HepG2 (cell line): ENCODE measurements at regions not wholly inside any gene's neighbourhood (a gene's known extent, or its start where the extent isn't known, plus 50 kb on each side); places are given as distances from the start of the nearest gene placed in this dataset.

Experiments
- ATAC-seq: fragments of 200-7000 bp; cut with Tn5 transposase; 3 replicates; pipeline ENCODE4 v1.9.1; 2020; ENCODE audit warnings: mild to moderate bottlenecking, moderate library complexity
- BruUV-seq: library from RNA; stranded (reverse); fragments of 400-500 nt; replicated peaks from 2 replicates; lab custom pipeline; 2021; lab: Mats Ljungman, UMichigan
- CTCF ChIA-PET: fragments of 300-600 bp; formaldehyde crosslinking; extraction: SDS; loops from one replicate; lab custom pipeline; 2021; ENCODE audit warnings: low total read pairs, inconsistent platforms, low intra/inter-chr PET ratio; lab: Yijun Ruan, JAX
- POLR2A ChIA-PET: fragments of 350-600 bp; sonication (Branson Sonifier 250); formaldehyde crosslinking; loops from one replicate; lab custom pipeline; 2020; ENCODE audit warnings: antibody characterized with exemption, inconsistent platforms; lab: Yijun Ruan, JAX
- DNase-seq: peaks from one replicate; pipeline ENCODE4 v3.0.0-alpha.2; 2015; ENCODE audit warnings: low spot score
- FAIRE-seq: peaks from 3 replicates; lab custom pipeline; 2011; peaks lifted over from hg19 to GRCh38; lab: Jason Lieb, UNC
- H2AFZ ChIP-seq: one replicate; pipeline ENCODE4 v1.6.1; 2011; ENCODE audit warnings: low read length, inconsistent platforms
- H3K27ac ChIP-seq: fragments of 300-600 bp; 3 replicates; pipeline ENCODE4 v1.8.0; 2011; ENCODE audit warnings: mixed run types, mild to moderate bottlenecking, mixed read lengths, low read length, inconsistent platforms; ENCODE audit not compliant: insufficient read depth; ENCODE audit errors: extremely low read length
- H3K27me3 ChIP-seq, 2 experiments: fragments of 200-600 bp in 1 of 2; 2 replicates in 1 of 2; 3 replicates in 1 of 2; pipeline versions ENCODE4 v1.6.0 to v1.8.0; 2011; ENCODE audit warnings: low read length in 2 of 2, mild to moderate bottlenecking in 2 of 2, moderate library complexity in 2 of 2, inconsistent platforms in 1 of 2; ENCODE audit not compliant: insufficient read depth in 2 of 2, control insufficient read depth in 1 of 2
- H3K36me3 ChIP-seq, 2 experiments: fragments of 200-600 bp in 1 of 2; replicated peaks in 1 of 2; 2 replicates in 1 of 2; 3 replicates in 1 of 2; pipeline versions ENCODE4 v1.5.1 to v1.8.0; 2011; ENCODE audit warnings: low read length in 2 of 2, inconsistent platforms in 1 of 2; ENCODE audit not compliant: insufficient read depth in 2 of 2, control insufficient read depth in 1 of 2
- H3K4me1 ChIP-seq: 2 replicates; pipeline ENCODE4 v1.5.1; 2012; ENCODE audit warnings: low read length, inconsistent platforms; ENCODE audit not compliant: insufficient read depth
- H3K4me2 ChIP-seq: 2 replicates; pipeline ENCODE4 v1.6.0; 2011; ENCODE audit warnings: low read depth, low read length, inconsistent platforms
- H3K4me3 ChIP-seq, 3 experiments: fragments of 200-600 bp in 1 of 3; sonication (generic), shearing (Covaris generic) in 1 of 3; replicated peaks in 1 of 3; 2 replicates each; pipeline ENCODE4 v1.5.1; 2011 to 2016; ENCODE audit warnings: low read length in 3 of 3, inconsistent platforms in 2 of 3, low read depth in 2 of 3, mild to moderate bottlenecking in 2 of 3, control low read depth in 1 of 3, mixed read lengths in 1 of 3; ENCODE audit not compliant: insufficient read depth in 1 of 3
- H3K79me2 ChIP-seq: one replicate; pipeline ENCODE4 v1.6.1; 2011; ENCODE audit warnings: low read length, inconsistent platforms; ENCODE audit not compliant: insufficient read depth
- H3K9ac ChIP-seq: 2 replicates; pipeline ENCODE4 v1.6.0; 2011; ENCODE audit warnings: mild to moderate bottlenecking, low read depth, low read length, inconsistent platforms; ENCODE audit not compliant: insufficient read depth
- H3K9me3 ChIP-seq: 2 replicates; pipeline ENCODE4 v1.5.1; 2012; ENCODE audit warnings: mild to moderate bottlenecking, low read length
- H4K20me1 ChIP-seq: 2 replicates; pipeline ENCODE4 v1.6.0; 2011; ENCODE audit warnings: inconsistent platforms, mild to moderate bottlenecking, low read length, moderate library complexity; ENCODE audit not compliant: insufficient read depth
- KIAA2018 ChIP-seq: sonication (generic); formaldehyde crosslinking; IDR thresholded peaks from 2 replicates; pipeline ENCODE4 v1.5.0; 2020; ENCODE audit warnings: mild to moderate bottlenecking, missing genetic modification reagents, borderline replicate concordance
- SKIL ChIP-seq: sonication (generic); formaldehyde crosslinking; IDR thresholded peaks from 2 replicates; pipeline ENCODE4 v1.8.0; 2022; ENCODE audit warnings: missing genetic modification reagents, mild to moderate bottlenecking, moderate library complexity, borderline replicate concordance
- SP4 ChIP-seq: sonication (generic); formaldehyde crosslinking; IDR thresholded peaks from 2 replicates; pipeline ENCODE4 v1.8.1; 2023; ENCODE audit warnings: mild to moderate bottlenecking, missing genetic modification reagents
- ZNF564 ChIP-seq: sonication (generic); formaldehyde crosslinking; IDR thresholded peaks from 2 replicates; pipeline ENCODE4 v1.8.1; 2023; ENCODE audit warnings: mild to moderate bottlenecking, missing genetic modification reagents
- WGBS: methylation state at CpG from one replicate; pipeline ENCODE4 v1.1.6; 2017; ENCODE audit warnings: low lambda C conversion rate; 5-methylcytosine and 5-hydroxymethylcytosine counted together
- in situ Hi-C: cut with HindIII; loops from 2 replicates; pipeline ENCODE4 v1.10.0; 2017; ENCODE audit warnings: low pct_unique_long_range_greater_than_20kb; ENCODE audit not compliant: extremely low pct_ligation_motif_present
- intact Hi-C: fragments of 100-400 bp; cut with micrococcal nuclease; formaldehyde crosslinking; loops from one replicate; pipeline ENCODE4 v1.10.0; 2022; ENCODE audit not compliant: unreplicated experiment

- TF ChIP-seq SKIL = no peak
- no peak for TF ChIP-seq ZNF564 (CRISPR knock-in tag)
These were observed 325.6 kb downstream of the THBS2 start (continued) for GRCh38 chr6:168928012-168928411.

GRCh38 chr6:168927026-168927425 lies 326.6 kb downstream of the THBS2 start:
- Histone ChIP-seq H3K4me2 (no peak overlapping the region), H3K9ac (no peak overlapping the region), H3K27ac (no peak overlapping the region), H3K4me1 (no peaks in the 10 kb centered on the region), H3K36me3 (no peaks in the 10 kb centered on the region), H3K4me3 (no peak overlapping the region), H3K79me2 (no peaks in the 10 kb centered on the region), H2AFZ (no peak overlapping the region), H4K20me1 (no peaks in the 10 kb centered on the region), H3K9me3 (no peaks in the 10 kb centered on the region), H3K27me3 (peaks cover 1 to 27% of the 10 kb centered on the region in 2 experiments; a peak in 4 of 5 replicates)
- no peak for ATAC-seq
- no peak for DNase-seq
- POLR2A ChIA-PET = no interaction called here
- no peak for FAIRE-seq
- TF ChIP-seq SP4 (no peak), KIAA2018 (CRISPR knock-in tag) (no peak)
- no TSS peak for BruUV-seq
- in situ Hi-C loops (no loop called here), intact Hi-C loops (no loop called here)
- WGBS = 36% methylated on average over 10 of the region's 10 CpGs
- CTCF ChIA-PET = no interaction called here
